Mesenchymal stem cell (in vitro differentiated cells and primary cell): ENCODE measurements at regions not wholly inside any gene's neighbourhood (a gene's known extent, or its start where the extent isn't known, plus 50 kb on each side); places are given as distances from the start of the nearest gene placed in this dataset.
A peak's percentile ranks its signal among the peaks of the same experiment; 100 is the strongest.
"Not testable (repeated sequence)": the region's sequence is repeated elsewhere in the genome, so short reads cannot be mapped to it uniquely, and the experiment has no call there.

Experiments
- DNase-seq: peaks from one replicate; pipeline ENCODE4 v3.0.0-alpha.2; 2013
- H2AFZ ChIP-seq: one replicate; pipeline ENCODE4 v1.6.1; 2013; ENCODE audit warnings: low read depth, mild to moderate bottlenecking, control low read depth, inconsistent platforms, low read length, moderate library complexity
- H2AK5ac ChIP-seq: 2 replicates; pipeline ENCODE4 v1.6.1; 2013; ENCODE audit warnings: low read length, moderate library complexity, mild to moderate bottlenecking, inconsistent platforms; ENCODE audit not compliant: severe bottlenecking
- H2BK120ac ChIP-seq: one replicate; pipeline ENCODE4 v1.6.1; 2013; ENCODE audit warnings: low read depth, mild to moderate bottlenecking, inconsistent platforms, low read length, moderate library complexity
- H2BK12ac ChIP-seq, 2 experiments: one replicate each; pipeline ENCODE4 v1.6.1; 2013; ENCODE audit warnings: inconsistent platforms in 2 of 2, low read length in 2 of 2, mild to moderate bottlenecking in 2 of 2, moderate library complexity in 2 of 2, control low read depth in 1 of 2
- H2BK15ac ChIP-seq: one replicate; pipeline ENCODE4 v1.6.1; 2013; ENCODE audit warnings: mild to moderate bottlenecking, low read depth, inconsistent platforms; ENCODE audit not compliant: poor library complexity, severe bottlenecking
- H2BK5ac ChIP-seq: 2 replicates; pipeline ENCODE4 v1.6.1; 2013; ENCODE audit warnings: low read depth, mild to moderate bottlenecking, low read length, control low read depth, inconsistent platforms; ENCODE audit not compliant: poor library complexity, severe bottlenecking
- H3K14ac ChIP-seq, 2 experiments: one replicate each; pipeline ENCODE4 v1.6.1; 2013; ENCODE audit warnings: inconsistent platforms in 2 of 2, low read length in 2 of 2, control low read depth in 1 of 2, mild to moderate bottlenecking in 1 of 2, moderate library complexity in 1 of 2
- H3K18ac ChIP-seq, 2 experiments: one replicate each; pipeline ENCODE4 v1.6.1; 2013; ENCODE audit warnings: inconsistent platforms in 2 of 2, low read length in 2 of 2, control low read depth in 1 of 2, low read depth in 1 of 2, mild to moderate bottlenecking in 1 of 2
- H3K23ac ChIP-seq, 2 experiments: one replicate each; pipeline ENCODE4 v1.6.1; 2013; ENCODE audit warnings: inconsistent platforms in 2 of 2, low read length in 2 of 2, mild to moderate bottlenecking in 2 of 2, moderate library complexity in 2 of 2, control low read depth in 1 of 2
- H3K27ac ChIP-seq: 2 replicates; pipeline ENCODE4 v1.5.1; 2013; ENCODE audit warnings: mild to moderate bottlenecking, moderate library complexity, low read length, control low read depth, inconsistent platforms; ENCODE audit not compliant: poor library complexity, severe bottlenecking
- H3K27me3 ChIP-seq, 2 experiments: 2 replicates each; pipeline versions ENCODE4 v1.6.1 to v1.7.0; 2013; ENCODE audit warnings: low read length in 2 of 2, mild to moderate bottlenecking in 2 of 2, moderate library complexity in 2 of 2, control low read depth in 1 of 2, inconsistent platforms in 1 of 2; ENCODE audit not compliant: control insufficient read depth in 1 of 2, insufficient read depth in 1 of 2
- H3K36me3 ChIP-seq, 2 experiments: 2 replicates each; pipeline versions ENCODE4 v1.6.1 to v1.7.0; 2013; ENCODE audit warnings: low read length in 2 of 2, control low read depth in 1 of 2, inconsistent platforms in 1 of 2, low read depth in 1 of 2, mild to moderate bottlenecking in 1 of 2; ENCODE audit not compliant: insufficient read depth in 2 of 2, control insufficient read depth in 1 of 2
- H3K4ac ChIP-seq, 2 experiments: one replicate each; pipeline ENCODE4 v1.6.1; 2013; ENCODE audit warnings: inconsistent platforms in 2 of 2, low read length in 2 of 2, mild to moderate bottlenecking in 2 of 2, moderate library complexity in 2 of 2, control low read depth in 1 of 2, low read depth in 1 of 2
- H3K4me1 ChIP-seq: 2 replicates; pipeline ENCODE4 v1.6.1; 2013; ENCODE audit warnings: low read depth, low read length, control low read depth; ENCODE audit not compliant: control insufficient read depth, insufficient read depth
- H3K4me2 ChIP-seq: 2 replicates; pipeline ENCODE4 v1.6.1; 2013; ENCODE audit warnings: low read length, mild to moderate bottlenecking, inconsistent platforms; ENCODE audit not compliant: poor library complexity, severe bottlenecking
- H3K4me3 ChIP-seq, 2 experiments: 2 replicates each; pipeline versions ENCODE4 v1.5.1 to v1.7.0; 2013; ENCODE audit warnings: low read length in 2 of 2, mild to moderate bottlenecking in 2 of 2, control low read depth in 1 of 2, low read depth in 1 of 2; ENCODE audit not compliant: insufficient read depth in 1 of 2
- H3K79me1 ChIP-seq: replicated peaks from 2 replicates; pipeline ENCODE4 v1.6.1; 2013; ENCODE audit warnings: mild to moderate bottlenecking, control low read depth, low read length, inconsistent platforms; ENCODE audit not compliant: poor library complexity, severe bottlenecking
- H3K9ac ChIP-seq: 2 replicates; pipeline ENCODE4 v1.7.0; 2013; ENCODE audit warnings: mild to moderate bottlenecking, low read length, moderate library complexity
- H3K9me3 ChIP-seq: 2 replicates; pipeline ENCODE4 v1.7.0; 2013; ENCODE audit warnings: mild to moderate bottlenecking, low read length; ENCODE audit not compliant: control insufficient read depth
- H4K8ac ChIP-seq: one replicate; pipeline ENCODE4 v1.6.1; 2013; ENCODE audit warnings: inconsistent platforms, mild to moderate bottlenecking, low read length, moderate library complexity
- H4K91ac ChIP-seq: one replicate; pipeline ENCODE4 v1.6.1; 2013; ENCODE audit warnings: mild to moderate bottlenecking, low read length, inconsistent platforms
- WGBS: methylation state at CpG from one replicate; pipeline ENCODE4 v1.1.7; 2013; ENCODE audit warnings: mixed read lengths; 5-methylcytosine and 5-hydroxymethylcytosine counted together

- not testable (repeated sequence) for H2AK5ac ChIP-seq, H3K79me1 ChIP-seq, H2BK5ac ChIP-seq, H3K9ac ChIP-seq, H3K4me2 ChIP-seq, H3K36me3 ChIP-seq, H4K8ac ChIP-seq, H4K91ac ChIP-seq, H2BK15ac ChIP-seq, H3K27me3 ChIP-seq, H2AFZ ChIP-seq, H3K14ac ChIP-seq, H3K9me3 ChIP-seq, H2BK12ac ChIP-seq, H3K4me1 ChIP-seq, H3K27ac ChIP-seq, H2BK120ac ChIP-seq, H3K4me3 ChIP-seq, H3K18ac ChIP-seq, DNase-seq, H3K4ac ChIP-seq, H3K23ac ChIP-seq
- WGBS, result 83% methylated on average over 2 of the region's 2 CpGs
Measured at GRCh38 chr9:97248252-97248651, 59.2 kb upstream of the CCDC180 start.

- H3K4me3 ChIP-seq, result no peak overlapping the region
- no peak overlapping the region for H3K4ac ChIP-seq
- no peak overlapping the region for H3K9ac ChIP-seq
- H2BK120ac ChIP-seq, result no peak overlapping the region
- no peaks in the 10 kb centered on the region for H3K36me3 ChIP-seq
- H3K23ac ChIP-seq, result no peak overlapping the region
- peaks cover 3% of the 10 kb centered on the region for H3K4me1 ChIP-seq
- 23% methylated on average over 1 of the region's 4 CpGs for WGBS
- H3K18ac ChIP-seq, result no peak overlapping the region
- no peak overlapping the region for H2BK12ac ChIP-seq
- no peak overlapping the region for H2AK5ac ChIP-seq
- H3K9me3 ChIP-seq, result no peaks in the 10 kb centered on the region
- no peaks in the 10 kb centered on the region for H3K27me3 ChIP-seq
- H4K91ac ChIP-seq, result no peak overlapping the region
- H3K4me2 ChIP-seq, result no peak overlapping the region
- no peak overlapping the region for H3K27ac ChIP-seq
- H3K79me1 ChIP-seq, result peaks cover 10% of the 10 kb centered on the region
- no peak overlapping the region for H2AFZ ChIP-seq
- H2BK15ac ChIP-seq, result no peak overlapping the region
- H2BK5ac ChIP-seq, result no peak overlapping the region
- no peak overlapping the region for H3K14ac ChIP-seq
- DNase-seq, result no peak
- H4K8ac ChIP-seq, result no peak overlapping the region
Measured at GRCh38 chr9:97243606-97244005, 63.9 kb upstream of the CCDC180 start.

- H4K8ac ChIP-seq, H4K91ac ChIP-seq, H3K4me2 ChIP-seq, H3K36me3 ChIP-seq, H3K9me3 ChIP-seq, H3K4me1 ChIP-seq, H3K4ac ChIP-seq, H3K23ac ChIP-seq, H3K9ac ChIP-seq, H2AK5ac ChIP-seq, H2BK5ac ChIP-seq, H2BK12ac ChIP-seq, H3K27ac ChIP-seq, H2BK120ac ChIP-seq, H3K18ac ChIP-seq, H3K4me3 ChIP-seq, H2AFZ ChIP-seq, H3K27me3 ChIP-seq, H2BK15ac ChIP-seq, H3K14ac ChIP-seq: not testable (repeated sequence)
- peaks cover 10% of the 10 kb centered on the region for H3K79me1 ChIP-seq
- DNase-seq, result peak; percentile 13
- WGBS, result 90% methylated on average over 4 of the region's 5 CpGs
Measured at GRCh38 chr9:97241430-97241829, 66.0 kb upstream of the CCDC180 start.

GRCh38 chr9:97237951-97238889 lies 69.2 kb upstream of the CCDC180 start:
- Histone ChIP-seq H2AK5ac (no peak overlapping the region), H3K27ac (peak overlapping the region; percentile 95), H2BK120ac (no peak overlapping the region), H3K9ac (peak overlapping the region; percentile 81), H3K23ac (peak overlapping the region in 1 of 2 experiments; percentile 59), H3K36me3 (no peaks in the 10 kb centered on the region), H4K8ac (peak overlapping the region; percentile 89), H3K79me1 (peaks cover 11% of the 10 kb centered on the region), H3K4me3 (peak overlapping the region; percentile 72 to 83), H3K4me1 (peaks cover 2% of the 10 kb centered on the region), H2BK5ac (peak overlapping the region; percentile 37), H3K18ac (peak overlapping the region; percentile 76 to 97), H2BK12ac (no peak overlapping the region), H3K4ac (peak overlapping the region; percentile 15 to 93), H3K27me3 (no peaks in the 10 kb centered on the region), H2BK15ac (peak overlapping the region; percentile 0), H4K91ac (no peak overlapping the region), H3K9me3 (no peaks in the 10 kb centered on the region), H3K14ac (peak overlapping the region in 1 of 2 experiments; percentile 60), H2AFZ (peak overlapping the region; percentile 98), H3K4me2 (peak overlapping the region; percentile 81)
- 1% methylated on average over 52 of the region's 58 CpGs for WGBS
- DNase-seq, result peak; percentile 77
